ENCODE measurements at regions not wholly inside any gene's neighbourhood (a gene's known extent, or its start where the extent isn't known, plus 50 kb on each side); places are given as distances from the start of the nearest gene placed in this dataset.

- ChIA-PET POLR2A (no interaction called here), CTCF (interaction anchor here (1.1 kb wide), 1 partner anchor 10 kb away, joined by 4 read pairs; no protein-coding TSS in a partner anchor)
- no peak for TF ChIP-seq CTCF (IDR thresholded peaks at IDR 0.05; ENCODE audit: control extremely low read depth, extremely low read depth, low read depth, missing control alignments)
- DNase-seq (ENCODE audit: extremely low spot score) = no peak
These were observed 208.3 kb upstream of the PMFBP1 start for GRCh38 chr16:72380283-72380682.

- no peak for TF ChIP-seq CTCF (IDR thresholded peaks at IDR 0.05; ENCODE audit: control extremely low read depth, extremely low read depth, low read depth, missing control alignments)
- no peak for DNase-seq (ENCODE audit: extremely low spot score)
- ChIA-PET POLR2A (no interaction called here), CTCF (interaction anchor here (1.0 kb wide), 1 partner anchor 15 kb away, joined by 3 read pairs; no protein-coding TSS in a partner anchor)
These were observed 201.2 kb upstream of the PMFBP1 start for GRCh38 chr16:72373201-72373600.

- POLR2A ChIA-PET = no interaction called here
- TF ChIP-seq CTCF (IDR thresholded peaks at IDR 0.05; ENCODE audit: control extremely low read depth, extremely low read depth, low read depth, missing control alignments) = no peak
- CTCF ChIA-PET = interaction anchor here (1.1 to 2.3 kb wide), 3 partner anchors 10 to 27 kb away, joined by 3 to 9 read pairs (median 7); no protein-coding TSS in a partner anchor
- DNase-seq (ENCODE audit: extremely low spot score) = no peak
These were observed 200.4 kb upstream of the PMFBP1 start for GRCh38 chr16:72372087-72373045.

GRCh38 chr16:72371307-72372086, 199.5 kb upstream of the PMFBP1 start:
- no peak for DNase-seq (ENCODE audit: extremely low spot score)
- no peak for TF ChIP-seq CTCF (IDR thresholded peaks at IDR 0.05; ENCODE audit: control extremely low read depth, extremely low read depth, low read depth, missing control alignments)
- ChIA-PET CTCF (interaction anchor here (0.8 to 2.3 kb wide), 6 partner anchors 9 to 140 kb away, joined by 3 to 9 read pairs (median 4); no protein-coding TSS in a partner anchor), POLR2A (no interaction called here)

- CTCF ChIA-PET = interaction anchor here (1.0 to 1.8 kb wide), 2 partner anchors 10 to 11 kb away, joined by 3 to 4 read pairs; no protein-coding TSS in a partner anchor
- POLR2A ChIA-PET = no interaction called here
- DNase-seq (ENCODE audit: extremely low spot score) = no peak
- no peak for TF ChIP-seq CTCF (IDR thresholded peaks at IDR 0.05; ENCODE audit: control extremely low read depth, extremely low read depth, low read depth, missing control alignments)
These were observed 197.3 kb upstream of the PMFBP1 start for GRCh38 chr16:72369274-72369673.

- no peak for TF ChIP-seq CTCF (IDR thresholded peaks at IDR 0.05; ENCODE audit: control extremely low read depth, extremely low read depth, low read depth, missing control alignments)
- DNase-seq (ENCODE audit: extremely low spot score) = no peak
- POLR2A ChIA-PET = no interaction called here
- CTCF ChIA-PET = interaction anchor here (1.1 to 1.5 kb wide), 2 partner anchors 9 to 465 kb away, joined by 3 to 6 read pairs; no protein-coding TSS in a partner anchor
These were observed 195.9 kb upstream of the PMFBP1 start for GRCh38 chr16:72367851-72368250.
